ENCODE measurements at regions not wholly inside any gene's neighbourhood (a gene's known extent, or its start where the extent isn't known, plus 50 kb on each side); places are given as distances from the start of the nearest gene placed in this dataset.

DNA sequence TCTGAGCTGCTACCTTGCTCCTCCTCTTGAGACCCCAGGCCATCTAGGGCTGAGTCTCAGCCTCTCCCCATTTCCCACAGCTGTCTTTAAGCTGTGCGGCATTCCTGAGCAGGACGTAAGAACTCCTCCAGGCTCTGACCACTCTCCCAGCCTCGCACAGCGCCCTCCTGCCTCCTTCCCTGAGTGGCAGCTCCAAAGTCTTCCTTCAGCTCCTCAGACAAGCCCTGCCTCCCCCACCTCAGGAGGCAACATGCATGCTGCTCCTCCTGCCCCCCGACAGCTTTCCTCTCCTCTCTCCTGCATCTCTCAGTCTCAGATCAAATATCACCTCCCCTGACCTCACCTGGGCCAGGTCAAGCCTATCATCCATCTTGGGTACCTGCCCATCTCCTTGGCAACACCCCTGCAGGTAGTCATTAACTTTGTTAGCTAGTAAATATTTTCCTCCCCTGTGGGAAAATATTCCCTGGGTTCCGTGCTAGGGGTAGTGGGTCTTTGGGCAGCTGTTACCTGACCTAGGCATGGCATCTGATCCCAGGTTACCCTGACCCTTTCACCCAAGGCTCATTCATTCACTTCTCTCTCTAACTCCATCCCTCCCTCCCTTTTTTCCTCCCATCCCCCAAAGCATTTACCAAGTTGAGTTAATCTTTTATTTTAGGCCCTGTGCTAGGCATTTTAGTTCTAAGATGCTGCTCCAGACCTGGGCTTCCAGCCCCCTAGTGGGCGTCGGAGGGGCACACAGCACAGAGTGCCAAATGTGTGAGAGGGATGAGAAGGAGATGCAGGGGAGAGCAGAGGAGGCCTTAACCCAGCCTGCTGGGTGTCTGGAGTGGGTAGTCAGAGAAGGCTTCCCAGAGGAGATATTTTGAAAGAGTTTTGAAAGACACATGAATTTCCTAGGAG, 419.9 kb downstream of the PTPRU start:
- no peak for DNase-seq

- no peak for DNase-seq
Observed at GRCh38 chr1:29655145-29655544, 418.8 kb downstream of the PTPRU start.

- no peak for DNase-seq
Observed at GRCh38 chr1:29653886-29654450, 417.6 kb downstream of the PTPRU start.

DNA sequence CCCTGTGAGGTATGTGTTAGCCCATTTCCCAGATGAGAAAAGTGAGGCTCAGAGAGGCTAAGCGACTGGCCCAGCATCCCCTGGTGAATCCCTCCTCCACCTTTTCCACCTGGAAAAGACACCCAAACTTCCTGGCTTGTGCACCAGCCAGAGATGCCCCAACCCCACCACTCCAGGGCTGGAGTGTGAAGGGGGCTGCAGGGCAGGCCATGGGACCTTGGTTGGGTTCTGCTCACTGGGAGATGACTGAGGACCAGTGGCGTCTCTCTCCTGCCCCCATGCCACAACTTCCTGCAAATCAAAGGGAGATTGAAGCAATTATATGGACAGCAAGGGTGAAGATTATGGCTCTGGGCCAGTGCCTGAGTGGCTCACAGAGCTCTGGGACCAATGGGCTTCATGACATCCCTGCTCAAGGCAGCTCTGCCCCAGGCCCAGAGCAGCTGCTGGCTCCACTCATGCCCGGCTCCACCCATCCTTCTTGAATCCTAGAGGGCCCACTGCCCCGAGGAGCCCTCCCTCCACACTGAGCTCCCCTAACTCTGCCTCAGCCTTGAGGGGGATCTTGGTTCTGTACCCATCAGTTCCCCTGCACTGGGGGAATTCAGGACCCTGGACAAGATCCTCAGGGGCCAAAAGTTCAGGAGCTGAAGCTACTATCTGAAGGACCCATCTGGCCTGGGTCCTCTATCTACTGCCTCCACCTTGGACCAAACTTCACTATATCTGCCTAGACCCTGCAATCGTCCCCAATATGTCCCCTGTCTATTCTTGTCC, 416.9 kb downstream of the PTPRU start:
- no peak for DNase-seq

DNA sequence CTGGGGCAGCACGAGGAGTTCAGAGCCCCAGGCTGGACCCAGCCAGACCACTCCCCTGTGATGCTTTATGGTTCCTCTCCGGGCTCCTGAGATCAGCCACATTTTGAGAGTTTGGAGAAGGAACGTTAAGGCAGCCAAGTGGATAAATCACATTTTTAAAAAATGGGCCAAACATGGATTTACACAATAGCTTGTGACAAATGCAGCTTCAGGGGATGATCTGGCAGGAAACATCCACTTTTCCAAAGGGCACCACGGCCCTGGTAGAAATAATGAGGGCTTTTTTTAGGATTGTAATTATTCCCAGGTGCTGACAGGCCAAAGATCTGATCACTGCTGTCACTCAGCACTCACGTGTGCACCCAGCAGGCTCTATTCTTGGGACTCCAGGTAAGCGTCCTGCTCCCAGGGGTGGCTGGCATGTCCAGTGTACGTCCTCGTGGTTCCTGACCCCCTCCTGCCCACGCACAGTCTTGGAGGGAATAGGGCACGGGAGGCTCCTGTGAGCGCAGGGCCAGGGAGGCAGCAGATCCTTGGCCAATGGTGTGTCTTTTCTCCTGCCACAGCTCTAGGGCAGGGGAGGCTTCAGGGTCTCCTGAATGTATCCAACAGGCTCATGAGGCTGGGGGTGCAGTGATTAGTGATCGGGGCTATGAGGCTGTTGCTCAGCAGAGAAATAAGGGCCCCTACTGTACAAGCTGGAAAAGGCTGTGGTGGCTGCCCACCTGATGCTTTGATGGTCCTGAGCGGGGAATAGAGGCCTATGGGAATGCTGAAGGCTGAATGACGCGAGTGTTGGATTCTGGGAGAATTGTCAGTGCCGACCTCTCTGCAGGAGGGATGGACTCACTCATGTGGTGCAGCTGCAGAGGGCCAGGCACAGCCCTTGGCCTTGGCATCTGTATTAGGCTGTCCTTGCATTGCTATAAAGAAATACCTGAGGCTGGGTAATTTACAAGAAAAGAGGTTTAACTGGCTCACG, 415.7 kb downstream of the PTPRU start:
- DNase-seq: no peak

- no peak for DNase-seq
Observed at GRCh38 chr1:29651246-29651645, 414.9 kb downstream of the PTPRU start.

DNA sequence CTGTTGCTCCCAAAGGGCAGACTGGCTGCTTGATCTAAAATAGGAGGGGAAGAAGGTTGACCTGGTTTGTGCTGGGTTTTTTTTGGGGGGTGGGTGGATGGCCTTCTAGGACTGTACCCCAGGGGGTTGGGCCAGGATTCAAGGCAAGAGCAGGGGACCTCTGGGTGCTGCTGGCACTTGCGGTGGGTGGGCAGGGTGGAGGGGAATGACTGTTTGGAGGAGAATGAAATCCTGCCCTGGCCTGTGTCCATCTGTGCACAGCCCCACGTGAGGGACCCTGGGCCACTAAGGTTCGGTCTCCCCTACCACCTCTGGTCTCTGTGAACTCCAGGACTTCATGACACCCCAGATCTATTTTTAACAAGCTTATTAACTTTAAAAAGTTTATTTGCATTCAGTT, 414.2 kb downstream of the PTPRU start:
- DNase-seq: no peak

GRCh38 chr1:29650041-29650400, 413.7 kb downstream of the PTPRU start:
- no peak for DNase-seq

DNA sequence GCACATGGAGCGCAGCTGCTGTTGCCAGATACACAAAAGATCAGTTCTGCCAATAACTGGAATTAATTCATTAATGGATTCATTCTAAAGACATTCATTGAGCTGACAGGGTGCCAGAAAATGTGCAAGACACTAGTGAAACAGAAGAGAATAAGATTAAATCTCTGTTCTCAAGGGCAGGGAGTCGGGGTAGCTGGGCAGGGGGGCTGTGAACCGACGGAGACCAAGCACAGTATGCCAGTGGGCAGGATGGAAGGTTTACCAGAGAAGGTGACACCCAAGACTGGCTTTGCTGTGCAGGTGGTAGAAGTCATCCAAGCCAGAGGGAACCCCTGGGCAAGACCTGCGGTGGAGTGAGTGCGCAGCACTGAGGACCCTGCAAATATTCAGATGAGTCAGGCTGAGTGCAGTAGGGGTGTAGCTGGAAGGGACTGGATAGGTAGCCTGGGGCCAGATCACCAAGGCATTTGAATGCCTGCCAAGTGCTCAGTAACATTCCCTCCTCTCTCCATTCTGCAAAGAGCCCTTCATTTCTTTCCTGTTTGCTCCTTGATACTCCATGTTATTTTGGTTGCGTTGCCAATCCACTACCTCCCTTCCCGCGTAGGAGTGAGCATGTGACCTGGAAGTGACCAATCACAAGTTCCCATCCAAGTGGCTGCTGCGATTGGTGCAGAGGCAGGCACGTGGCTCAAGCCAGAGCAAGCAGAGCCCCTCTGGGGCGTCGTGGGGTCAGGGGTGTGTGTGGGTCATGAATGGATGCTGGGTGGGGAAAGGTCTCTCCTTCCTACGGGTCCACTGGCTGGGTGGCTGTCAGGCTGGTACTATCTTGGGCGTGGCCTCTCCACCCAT, 413.1 kb downstream of the PTPRU start:
- no peak for DNase-seq

DNA sequence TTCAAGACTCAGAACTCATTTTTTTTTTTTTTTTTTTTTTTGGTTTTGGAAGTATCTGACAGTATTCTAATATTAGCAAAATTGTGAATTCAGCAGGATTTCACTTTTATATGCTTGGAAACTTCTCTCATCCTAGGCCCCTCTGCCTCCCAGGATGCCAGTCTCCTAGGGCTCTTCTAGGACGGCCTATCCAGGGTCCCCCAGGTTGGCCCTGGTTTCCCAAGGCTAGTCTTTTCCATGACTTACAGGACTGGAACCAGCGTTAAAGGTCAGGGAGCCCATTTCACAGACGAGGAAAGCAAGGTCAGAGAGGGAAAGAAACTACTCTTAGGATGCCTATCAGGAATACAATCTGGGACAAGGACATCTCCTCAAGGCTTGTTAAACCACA, 412.5 kb downstream of the PTPRU start:
- DNase-seq: no peak

DNA sequence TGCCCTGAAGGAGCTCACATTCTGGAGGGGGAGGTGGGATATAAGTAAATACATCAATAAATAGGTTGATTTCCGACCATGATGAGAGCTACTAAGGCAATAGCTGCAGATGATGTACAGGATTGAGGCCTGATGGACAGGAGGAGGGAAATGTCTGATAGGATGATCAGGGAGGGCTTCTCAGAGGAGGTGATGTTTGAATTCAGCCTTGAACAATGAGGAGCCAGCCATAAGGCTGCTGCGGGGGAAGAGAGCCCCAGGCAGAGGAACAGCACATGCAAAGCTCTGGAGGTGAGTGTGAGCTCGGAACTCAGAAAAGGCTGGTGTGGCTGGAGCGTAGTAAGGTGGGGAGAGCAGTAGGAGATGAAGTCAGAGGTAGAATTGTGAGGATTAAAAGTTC, 411.7 kb downstream of the PTPRU start:
- no peak for DNase-seq

- no peak for DNase-seq
Observed at GRCh38 chr1:29647581-29647980, 411.3 kb downstream of the PTPRU start.

DNA sequence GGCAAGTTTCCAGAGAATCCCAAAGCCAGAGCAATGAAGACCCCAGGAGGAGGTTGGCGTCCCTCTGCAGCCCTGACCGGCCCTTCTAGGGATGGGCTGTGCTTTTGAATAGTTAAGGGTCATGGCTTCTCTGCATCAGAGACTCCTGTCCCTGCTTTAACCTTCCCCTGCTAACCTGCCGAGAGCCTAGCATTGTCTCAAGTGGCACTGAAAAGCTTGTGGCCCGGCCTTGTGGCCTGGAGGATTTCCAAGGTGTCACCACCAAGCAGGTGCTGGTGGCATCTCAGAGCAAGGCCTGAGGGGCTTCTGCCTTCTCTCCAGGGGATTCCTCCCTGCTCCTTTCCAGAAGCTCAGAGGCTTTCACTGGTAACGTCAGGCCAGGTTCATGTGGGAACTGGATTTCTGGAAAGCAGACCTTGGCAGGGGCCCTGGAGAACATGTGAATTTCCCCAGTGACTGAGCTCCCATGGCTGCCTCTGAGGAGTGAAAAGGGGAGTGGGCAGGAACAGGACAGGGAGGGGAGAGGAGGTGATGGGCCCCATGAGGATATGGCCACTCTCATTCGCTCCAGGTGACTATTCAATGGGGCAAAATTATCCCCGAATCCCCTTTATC, 409.9 kb downstream of the PTPRU start:
- DNase-seq: no peak

GRCh38 chr1:29645586-29645985, 409.3 kb downstream of the PTPRU start:
- DNase-seq: no peak

DNA sequence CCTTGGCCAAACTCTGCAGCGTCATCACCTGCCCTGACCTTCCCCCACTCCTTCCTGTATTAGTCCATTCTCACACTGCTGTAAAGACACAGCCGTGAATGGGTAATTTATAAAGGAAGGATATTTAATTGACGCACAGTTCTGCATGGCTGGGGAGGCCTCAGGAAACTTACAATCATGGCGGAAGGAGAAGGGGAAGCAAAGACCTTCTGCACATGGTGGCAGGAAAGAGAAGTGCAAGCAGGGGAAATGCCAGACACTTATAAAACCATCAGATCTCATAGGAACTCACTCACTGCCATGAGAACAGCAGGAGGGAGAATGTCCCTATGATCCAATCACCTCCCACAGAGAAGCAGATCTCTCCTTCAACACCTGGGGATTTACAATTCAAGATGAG, 408.5 kb downstream of the PTPRU start:
- DNase-seq: no peak

DNA sequence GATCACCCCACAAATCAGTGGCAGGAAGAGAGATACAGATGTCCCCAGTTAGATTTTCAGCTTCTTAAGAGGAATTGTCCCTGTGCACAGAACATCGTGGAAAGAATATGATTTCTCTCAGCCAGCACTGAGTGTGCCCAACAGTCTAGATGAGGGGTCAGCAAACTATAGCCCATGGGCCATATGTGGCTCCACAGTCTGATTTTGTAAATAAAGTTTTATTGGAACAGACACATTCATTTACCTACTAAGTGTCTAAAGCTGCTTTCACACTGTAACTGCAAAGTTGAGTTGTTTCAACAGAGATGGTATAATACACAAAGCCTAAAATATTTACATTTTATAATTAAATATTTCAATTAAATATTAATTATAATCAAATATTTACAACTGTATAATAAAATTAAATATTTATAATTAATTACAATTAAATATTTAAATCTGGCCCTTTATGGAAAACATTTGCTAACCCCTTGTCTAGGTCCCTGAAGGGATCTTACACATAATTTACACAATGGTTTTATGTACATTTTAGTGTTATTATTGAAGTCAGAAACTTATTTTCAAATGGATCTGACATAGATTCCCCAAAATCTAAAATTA, 407.6 kb downstream of the PTPRU start:
- DNase-seq: no peak

- DNase-seq: no peak
Observed at GRCh38 chr1:29643281-29643680, 407.0 kb downstream of the PTPRU start.

GRCh38 chr1:29642519-29642918, 406.2 kb downstream of the PTPRU start:
- DNase-seq: no peak

DNA sequence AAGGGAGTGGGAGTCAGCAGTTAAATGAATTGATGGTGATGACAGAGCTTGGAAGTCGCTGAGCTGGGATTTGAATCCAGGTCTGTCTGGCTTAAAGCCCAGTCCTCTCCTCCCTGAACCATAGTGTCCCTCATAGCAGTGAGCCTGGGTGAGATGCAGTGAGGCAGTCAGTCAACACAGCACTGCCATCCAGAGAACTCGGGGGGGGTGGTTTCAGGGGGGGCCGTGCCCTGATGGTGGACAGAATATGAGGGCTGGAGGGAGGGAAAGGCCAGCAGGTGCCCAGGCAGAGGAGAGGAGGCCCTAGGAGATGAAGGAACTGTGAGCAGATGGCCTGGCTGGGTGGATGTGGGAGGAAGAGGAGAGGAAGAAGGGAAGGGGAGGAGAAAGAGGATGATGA, 405.6 kb downstream of the PTPRU start:
- no peak for DNase-seq

DNA sequence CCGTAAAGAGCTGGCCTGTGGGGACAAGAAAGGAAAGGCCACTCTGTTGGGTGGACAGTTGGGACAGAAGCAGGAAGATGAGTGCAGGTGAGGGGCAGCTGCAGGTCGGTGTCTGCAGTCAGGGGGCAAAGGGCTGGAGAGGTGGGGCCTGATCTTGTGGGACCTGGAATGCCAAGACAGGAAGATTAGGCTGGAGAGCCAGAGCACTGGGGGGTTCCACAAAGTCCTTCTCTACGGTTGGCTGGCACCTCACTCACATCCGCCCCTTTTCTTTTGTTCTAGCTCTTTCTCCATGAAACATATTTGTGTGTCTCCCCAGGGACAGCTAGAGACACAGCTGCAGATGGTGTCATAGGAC, 404.1 kb downstream of the PTPRU start:
- no peak for DNase-seq
